ENCODE measurements at regions not wholly inside any gene's neighbourhood (a gene's known extent, or its start where the extent isn't known, plus 50 kb on each side); places are given as distances from the start of the nearest gene placed in this dataset.

DNA sequence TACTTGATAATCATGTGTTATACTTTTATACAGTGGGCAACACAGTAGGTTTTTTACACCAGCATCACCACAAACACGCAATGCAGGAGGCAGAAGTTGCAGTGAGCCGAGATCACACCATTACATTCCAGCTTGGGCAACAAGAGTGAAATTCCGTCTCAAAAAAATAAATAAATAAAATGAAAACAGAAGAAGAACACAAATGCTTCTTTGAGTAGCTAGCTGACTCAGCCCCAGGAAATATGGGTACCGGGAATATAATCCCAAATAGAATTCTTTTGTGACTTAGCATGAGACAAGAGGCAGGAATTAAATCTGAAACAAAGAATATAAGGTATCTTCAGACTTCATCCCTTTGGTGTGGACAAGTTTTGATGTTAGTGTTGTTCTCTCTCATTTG lies 164.2 kb upstream of the ATXN1 start:
- DNase-seq (ENCODE audit: low read depth in 4 of 6, low spot score in 6 of 6) = no peak
- Histone ChIP-seq H3K4me3 (ENCODE audit: low read depth, low read length) (no peak overlapping the region), H3K36me3 (ENCODE audit: control insufficient read depth, insufficient read depth, low read length) (no peaks in the 10 kb centered on the region), H3K9me3 (ENCODE audit: control insufficient read depth, insufficient read depth, low read length) (no peaks in the 10 kb centered on the region), H3K4me1 (ENCODE audit: control insufficient read depth, insufficient read depth, low read length) (no peaks in the 10 kb centered on the region), H3K27ac (ENCODE audit: low read depth, low read length) (no peak overlapping the region), H3K27me3 (ENCODE audit: control insufficient read depth, insufficient read depth, low read length) (no peaks in the 10 kb centered on the region)
- no CpG with 5 or more reads among the region's 4 CpGs for WGBS (ENCODE audit: insufficient coverage)

GRCh38 chr6:16922282-16922681 lies 161.0 kb upstream of the ATXN1 start:
- no peaks in the 10 kb centered on the region for H3K9me3 ChIP-seq (ENCODE audit: control insufficient read depth, insufficient read depth, low read length)
- WGBS (ENCODE audit: insufficient coverage) = 57% methylated on average over 2 of the region's 5 CpGs
- no peaks in the 10 kb centered on the region for H3K36me3 ChIP-seq (ENCODE audit: control insufficient read depth, insufficient read depth, low read length)
- no peaks in the 10 kb centered on the region for H3K4me1 ChIP-seq (ENCODE audit: control insufficient read depth, insufficient read depth, low read length)
- H3K4me3 ChIP-seq (ENCODE audit: low read depth, low read length) = no peak overlapping the region
- no peak overlapping the region for H3K27ac ChIP-seq (ENCODE audit: low read depth, low read length)
- no peaks in the 10 kb centered on the region for H3K27me3 ChIP-seq (ENCODE audit: control insufficient read depth, insufficient read depth, low read length)
- DNase-seq (ENCODE audit: low read depth in 4 of 6, low spot score in 6 of 6) = no peak

DNA sequence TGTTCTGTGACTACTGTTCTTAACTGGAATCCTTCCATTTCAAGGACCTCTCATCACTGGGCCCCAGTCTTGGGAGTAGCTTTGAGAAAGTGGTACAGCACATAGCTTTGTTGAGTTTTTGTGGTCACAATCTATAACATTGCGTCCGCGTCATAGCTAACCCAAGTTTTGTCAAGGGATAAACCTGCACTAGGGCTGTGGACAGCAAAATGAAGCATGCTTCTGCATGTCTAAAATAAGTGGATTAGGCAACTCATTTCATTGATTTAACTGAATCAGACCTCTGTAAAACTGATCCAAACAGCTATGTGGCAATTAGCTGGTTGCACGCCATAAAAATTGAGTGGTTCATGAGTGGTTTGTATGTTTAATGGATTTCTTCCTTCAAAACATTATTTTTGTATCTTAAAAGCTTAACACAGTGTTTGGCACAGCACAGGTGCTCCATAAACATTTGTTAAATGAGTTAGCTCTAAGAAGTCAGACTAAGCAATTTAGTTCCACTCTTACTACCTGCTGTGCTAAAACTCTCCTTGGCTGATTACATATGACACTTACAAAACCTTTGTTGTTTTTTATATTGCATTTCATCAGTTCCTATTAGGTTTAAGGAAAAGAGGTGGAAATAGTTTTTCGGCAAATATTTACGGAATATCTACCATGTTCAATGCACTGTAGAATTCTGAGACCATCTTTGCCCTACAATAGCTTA lies 160.3 kb upstream of the ATXN1 start:
- DNase-seq (ENCODE audit: low read depth in 4 of 6, low spot score in 6 of 6) = no peak

GRCh38 chr6:16918586-16918985 lies 157.3 kb upstream of the ATXN1 start:
- no peaks in the 10 kb centered on the region for H3K36me3 ChIP-seq (ENCODE audit: control insufficient read depth, insufficient read depth, low read length)
- H3K9me3 ChIP-seq (ENCODE audit: control insufficient read depth, insufficient read depth, low read length) = no peaks in the 10 kb centered on the region
- WGBS (ENCODE audit: insufficient coverage) = 68% methylated on average over 5 of the region's 10 CpGs
- H3K4me1 ChIP-seq (ENCODE audit: control insufficient read depth, insufficient read depth, low read length) = no peaks in the 10 kb centered on the region
- H3K4me3 ChIP-seq (ENCODE audit: low read depth, low read length) = no peak overlapping the region
- H3K27me3 ChIP-seq (ENCODE audit: control insufficient read depth, insufficient read depth, low read length) = no peaks in the 10 kb centered on the region
- no peak overlapping the region for H3K27ac ChIP-seq (ENCODE audit: low read depth, low read length)
- DNase-seq (ENCODE audit: low read depth in 4 of 6, low spot score in 6 of 6) = peak in 1 of 6 donors; percentile 17

More for the DNA sequence above, 160.3 kb upstream of the ATXN1 start:
- H3K36me3 ChIP-seq (ENCODE audit: control insufficient read depth, insufficient read depth, low read length) = no peaks in the 10 kb centered on the region
- no peaks in the 10 kb centered on the region for H3K9me3 ChIP-seq (ENCODE audit: control insufficient read depth, insufficient read depth, low read length)
- WGBS (ENCODE audit: insufficient coverage) = 76% methylated on average over 3 of the region's 6 CpGs
- no peaks in the 10 kb centered on the region for H3K4me1 ChIP-seq (ENCODE audit: control insufficient read depth, insufficient read depth, low read length)
- no peak overlapping the region for H3K27ac ChIP-seq (ENCODE audit: low read depth, low read length)
- H3K4me3 ChIP-seq (ENCODE audit: low read depth, low read length) = no peak overlapping the region
- H3K27me3 ChIP-seq (ENCODE audit: control insufficient read depth, insufficient read depth, low read length) = no peaks in the 10 kb centered on the region

DNA sequence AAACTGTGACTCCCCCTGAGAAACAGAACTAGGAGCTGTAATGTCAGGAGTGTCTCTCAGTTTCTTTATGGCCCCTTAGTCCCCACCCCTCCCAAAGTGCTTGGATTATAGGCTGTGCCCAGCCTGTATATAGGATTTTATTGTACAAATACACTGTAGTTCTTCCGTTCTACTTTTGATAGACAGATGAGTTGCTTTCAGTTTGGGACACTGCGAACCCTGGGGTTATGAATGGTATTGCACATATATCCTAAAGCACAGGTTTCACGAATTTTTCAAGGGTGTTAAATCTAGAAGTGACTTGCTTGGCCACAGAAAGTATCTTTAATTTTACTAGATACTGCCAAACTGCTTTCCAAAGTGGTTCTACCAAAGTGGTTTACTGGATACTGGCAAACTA lies 152.9 kb upstream of the ATXN1 start:
- DNase-seq (ENCODE audit: low read depth in 4 of 6, low spot score in 6 of 6) = no peak
- H3K36me3 ChIP-seq (ENCODE audit: control insufficient read depth, insufficient read depth, low read length) = no peaks in the 10 kb centered on the region
- H3K27me3 ChIP-seq (ENCODE audit: control insufficient read depth, insufficient read depth, low read length) = no peaks in the 10 kb centered on the region
- H3K4me1 ChIP-seq (ENCODE audit: control insufficient read depth, insufficient read depth, low read length) = no peaks in the 10 kb centered on the region
- peaks cover 2% of the 10 kb centered on the region for H3K9me3 ChIP-seq (ENCODE audit: control insufficient read depth, insufficient read depth, low read length)
- WGBS (ENCODE audit: insufficient coverage) = no CpG with 5 or more reads among the region's 3 CpGs
- H3K4me3 ChIP-seq (ENCODE audit: low read depth, low read length) = no peak overlapping the region
- H3K27ac ChIP-seq (ENCODE audit: low read depth, low read length) = no peak overlapping the region

GRCh38 chr6:16912756-16913155 lies 151.5 kb upstream of the ATXN1 start:
- H3K9me3 ChIP-seq (ENCODE audit: control insufficient read depth, insufficient read depth, low read length) = peaks cover 2% of the 10 kb centered on the region
- H3K4me1 ChIP-seq (ENCODE audit: control insufficient read depth, insufficient read depth, low read length) = no peaks in the 10 kb centered on the region
- no peaks in the 10 kb centered on the region for H3K36me3 ChIP-seq (ENCODE audit: control insufficient read depth, insufficient read depth, low read length)
- no peaks in the 10 kb centered on the region for H3K27me3 ChIP-seq (ENCODE audit: control insufficient read depth, insufficient read depth, low read length)
- no peak overlapping the region for H3K27ac ChIP-seq (ENCODE audit: low read depth, low read length)
- no peak for DNase-seq (ENCODE audit: low read depth in 4 of 6, low spot score in 6 of 6)
- H3K4me3 ChIP-seq (ENCODE audit: low read depth, low read length) = no peak overlapping the region

GRCh38 chr6:16911088-16911487 lies 149.8 kb upstream of the ATXN1 start:
- WGBS (ENCODE audit: insufficient coverage) = 91% methylated on average over 2 of the region's 3 CpGs
- no peak for DNase-seq (ENCODE audit: low read depth in 4 of 6, low spot score in 6 of 6)
- Histone ChIP-seq H3K9me3 (ENCODE audit: control insufficient read depth, insufficient read depth, low read length) (peaks cover 2% of the 10 kb centered on the region), H3K27me3 (ENCODE audit: control insufficient read depth, insufficient read depth, low read length) (no peaks in the 10 kb centered on the region), H3K27ac (ENCODE audit: low read depth, low read length) (no peak overlapping the region), H3K36me3 (ENCODE audit: control insufficient read depth, insufficient read depth, low read length) (no peaks in the 10 kb centered on the region), H3K4me3 (ENCODE audit: low read depth, low read length) (no peak overlapping the region), H3K4me1 (ENCODE audit: control insufficient read depth, insufficient read depth, low read length) (no peaks in the 10 kb centered on the region)

DNA sequence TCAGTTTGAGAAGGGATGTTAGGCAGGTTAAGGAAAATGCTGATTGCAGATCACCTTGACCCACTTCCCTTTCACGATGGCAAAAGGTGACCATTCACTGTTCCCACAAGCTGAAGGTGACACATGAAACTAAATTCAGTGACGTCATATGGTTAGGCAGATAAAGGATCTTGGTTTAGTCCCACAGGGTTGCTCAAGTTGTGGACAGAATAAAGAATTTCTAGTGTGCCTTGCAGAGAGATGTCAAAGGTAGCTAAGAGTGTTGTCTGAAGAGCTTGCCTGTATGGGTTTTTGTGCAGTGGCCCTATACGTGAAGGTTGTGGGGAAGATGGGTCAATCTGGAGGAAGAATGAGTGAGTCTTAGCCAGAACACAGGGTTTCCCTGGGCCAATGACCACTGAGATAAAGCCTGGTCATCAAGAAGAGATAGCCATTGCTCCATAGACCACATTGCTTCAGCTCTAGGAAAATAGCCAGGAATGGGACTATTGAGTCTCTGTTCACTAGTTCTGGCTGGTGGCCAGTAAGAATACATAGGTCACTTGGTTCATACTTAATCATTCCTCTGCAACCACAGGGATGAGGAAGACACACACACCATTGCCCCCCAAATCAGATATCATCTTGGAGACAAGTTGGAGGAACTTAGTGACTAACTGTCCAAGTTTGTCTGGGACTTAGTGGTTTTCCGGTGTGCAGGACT lies 148.5 kb upstream of the ATXN1 start:
- Histone ChIP-seq H3K27me3 (ENCODE audit: control insufficient read depth, insufficient read depth, low read length) (no peaks in the 10 kb centered on the region), H3K36me3 (ENCODE audit: control insufficient read depth, insufficient read depth, low read length) (no peaks in the 10 kb centered on the region), H3K9me3 (ENCODE audit: control insufficient read depth, insufficient read depth, low read length) (peaks cover 2% of the 10 kb centered on the region), H3K4me1 (ENCODE audit: control insufficient read depth, insufficient read depth, low read length) (no peaks in the 10 kb centered on the region), H3K27ac (ENCODE audit: low read depth, low read length) (no peak overlapping the region), H3K4me3 (ENCODE audit: low read depth, low read length) (no peak overlapping the region)
- 96% methylated on average over 3 of the region's 4 CpGs for WGBS (ENCODE audit: insufficient coverage)
- DNase-seq (ENCODE audit: low read depth in 4 of 6, low spot score in 6 of 6) = no peak

GRCh38 chr6:16907991-16908390 lies 146.7 kb upstream of the ATXN1 start:
- peaks cover 2% of the 10 kb centered on the region for H3K9me3 ChIP-seq (ENCODE audit: control insufficient read depth, insufficient read depth, low read length)
- H3K27ac ChIP-seq (ENCODE audit: low read depth, low read length) = no peak overlapping the region
- H3K27me3 ChIP-seq (ENCODE audit: control insufficient read depth, insufficient read depth, low read length) = no peaks in the 10 kb centered on the region
- WGBS (ENCODE audit: insufficient coverage) = no CpG with 5 or more reads among the region's 1 CpG
- H3K4me1 ChIP-seq (ENCODE audit: control insufficient read depth, insufficient read depth, low read length) = no peaks in the 10 kb centered on the region
- H3K36me3 ChIP-seq (ENCODE audit: control insufficient read depth, insufficient read depth, low read length) = no peaks in the 10 kb centered on the region
- H3K4me3 ChIP-seq (ENCODE audit: low read depth, low read length) = no peak overlapping the region
- DNase-seq (ENCODE audit: low read depth in 4 of 6, low spot score in 6 of 6) = no peak

- DNase-seq (ENCODE audit: low read depth in 4 of 6, low spot score in 6 of 6) = peak in 1 of 6 donors; percentile 78
- Histone ChIP-seq H3K4me1 (ENCODE audit: control insufficient read depth, insufficient read depth, low read length) (no peaks in the 10 kb centered on the region), H3K36me3 (ENCODE audit: control insufficient read depth, insufficient read depth, low read length) (no peaks in the 10 kb centered on the region), H3K27me3 (ENCODE audit: control insufficient read depth, insufficient read depth, low read length) (no peaks in the 10 kb centered on the region), H3K27ac (ENCODE audit: low read depth, low read length) (no peak overlapping the region), H3K9me3 (ENCODE audit: control insufficient read depth, insufficient read depth, low read length) (no peaks in the 10 kb centered on the region), H3K4me3 (ENCODE audit: low read depth, low read length) (no peak overlapping the region)
- 80% methylated on average over 1 of the region's 6 CpGs for WGBS (ENCODE audit: insufficient coverage)
Observed at GRCh38 chr6:16904957-16905356, 143.7 kb upstream of the ATXN1 start.
